DOHH2 (cell line): ENCODE measurements at regions not wholly inside any gene's neighbourhood (a gene's known extent, or its start where the extent isn't known, plus 50 kb on each side); places are given as distances from the start of the nearest gene placed in this dataset.

Source experiments
- H3F3A ChIP-seq: fragments of 200-600 bp; sonication (generic), shearing (Covaris generic); 2 replicates; pipeline ENCODE4 v1.6.0; 2016; ENCODE audit warnings: antibody characterized with exemption, mild to moderate bottlenecking; ENCODE audit not compliant: control insufficient read depth, insufficient read depth
- H3K27ac ChIP-seq: fragments of 200-600 bp; sonication (generic); 2 replicates; pipeline ENCODE4 v1.5.1; 2014; ENCODE audit warnings: low read depth, mild to moderate bottlenecking, low read length, moderate library complexity
- H3K27me3 ChIP-seq: fragments of 200-600 bp; sonication (generic); 2 replicates; pipeline ENCODE4 v1.6.1; 2014; ENCODE audit warnings: mild to moderate bottlenecking, low read length, mixed read lengths; ENCODE audit not compliant: control insufficient read depth
- H3K36me3 ChIP-seq: fragments of 200-600 bp; sonication (generic); 2 replicates; pipeline ENCODE4 v1.6.1; 2014; ENCODE audit warnings: mild to moderate bottlenecking, low read length, moderate library complexity, mixed read lengths; ENCODE audit not compliant: control insufficient read depth
- H3K4me1 ChIP-seq: fragments of 200-600 bp; sonication (generic); 2 replicates; pipeline ENCODE4 v1.6.1; 2014; ENCODE audit warnings: mild to moderate bottlenecking, low read length, mixed read lengths; ENCODE audit not compliant: control insufficient read depth
- H3K4me2 ChIP-seq: fragments of 200-600 bp; sonication (generic); 2 replicates; pipeline ENCODE4 v1.6.0; 2014; ENCODE audit warnings: mild to moderate bottlenecking, low read length, moderate library complexity
- H3K4me3 ChIP-seq: fragments of 200-600 bp; sonication (generic); 2 replicates; pipeline ENCODE4 v1.5.1; 2014; ENCODE audit warnings: mild to moderate bottlenecking, low read length, mixed read lengths
- H3K79me2 ChIP-seq: fragments of 200-600 bp; sonication (generic); 2 replicates; pipeline ENCODE4 v1.6.1; 2014; ENCODE audit warnings: mild to moderate bottlenecking, low read length, mixed read lengths; ENCODE audit not compliant: control insufficient read depth
- H3K9me2 ChIP-seq: fragments of 200-600 bp; sonication (generic); replicated peaks from 2 replicates; pipeline ENCODE4 v1.6.1; 2014; ENCODE audit warnings: mild to moderate bottlenecking, low read length, mixed read lengths; ENCODE audit not compliant: control insufficient read depth
- H3K9me3 ChIP-seq: fragments of 200-600 bp; sonication (generic); 2 replicates; pipeline ENCODE4 v1.6.1; 2014; ENCODE audit warnings: antibody characterized with exemption, low read length, mixed read lengths; ENCODE audit not compliant: control insufficient read depth, insufficient read depth
- H4K20me1 ChIP-seq: fragments of 200-600 bp; sonication (generic); 2 replicates; pipeline ENCODE4 v1.6.0; 2014; ENCODE audit warnings: low read depth, mild to moderate bottlenecking, antibody characterized with exemption, low read length, moderate library complexity; ENCODE audit not compliant: control insufficient read depth, insufficient read depth
- EZH2phosphoT487 ChIP-seq: fragments of 200-600 bp; sonication (generic); IDR thresholded peaks from 2 replicates; pipeline ENCODE4 v1.6.1; 2017; ENCODE audit warnings: borderline replicate concordance, mild to moderate bottlenecking, antibody characterized with exemption, low read length, moderate library complexity, mixed read lengths
- TF ChIP-seq, protein P1 (sequence below): fragments of 200-600 bp; sonication (generic); IDR thresholded peaks from one replicate; pipeline ENCODE4 v1.5.1; 2014; ENCODE audit warnings: antibody characterized with exemption, mild to moderate bottlenecking, low read depth, low read length; ENCODE audit not compliant: poor library complexity, severe bottlenecking

DNA sequence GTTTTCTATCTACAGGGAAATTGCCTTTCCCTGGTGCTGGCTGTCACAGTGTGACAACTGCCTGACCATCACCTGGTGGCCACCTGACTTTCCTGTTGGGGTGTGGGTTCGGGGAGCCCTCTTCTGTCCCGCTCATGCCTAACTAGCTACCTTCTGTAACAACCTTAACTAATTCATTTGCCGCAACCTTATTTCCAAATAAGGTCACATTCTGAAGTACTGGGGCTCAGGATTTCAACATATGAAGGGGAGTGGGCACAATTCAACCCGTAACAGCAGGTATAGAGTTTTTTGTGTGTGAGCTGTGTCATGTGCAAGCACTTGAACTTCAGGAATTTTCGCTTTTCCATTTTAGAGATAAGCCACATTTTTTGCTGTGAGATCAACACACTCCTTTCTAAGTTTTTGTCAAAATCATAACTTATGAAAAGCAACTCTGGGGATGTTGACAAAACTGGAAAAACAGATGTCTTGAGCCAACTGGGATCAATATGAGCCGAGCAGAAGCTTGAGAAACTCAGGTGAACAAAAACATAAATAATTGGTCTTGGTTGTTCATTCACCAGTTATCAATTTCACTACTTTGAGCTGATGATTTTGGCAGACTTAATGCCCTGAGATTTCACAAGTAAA lies 242.0 kb upstream of the RGMA start:
- H3K79me2 ChIP-seq = no peaks in the 10 kb centered on the region
- H3F3A ChIP-seq = no peaks in the 10 kb centered on the region
- H3K4me3 ChIP-seq = no peak overlapping the region
- no peaks in the 10 kb centered on the region for H3K36me3 ChIP-seq
- no peak overlapping the region for H3K27ac ChIP-seq
- TF ChIP-seq EZH2phosphoT487 = no peak
- TF ChIP-seq, protein P1, sequence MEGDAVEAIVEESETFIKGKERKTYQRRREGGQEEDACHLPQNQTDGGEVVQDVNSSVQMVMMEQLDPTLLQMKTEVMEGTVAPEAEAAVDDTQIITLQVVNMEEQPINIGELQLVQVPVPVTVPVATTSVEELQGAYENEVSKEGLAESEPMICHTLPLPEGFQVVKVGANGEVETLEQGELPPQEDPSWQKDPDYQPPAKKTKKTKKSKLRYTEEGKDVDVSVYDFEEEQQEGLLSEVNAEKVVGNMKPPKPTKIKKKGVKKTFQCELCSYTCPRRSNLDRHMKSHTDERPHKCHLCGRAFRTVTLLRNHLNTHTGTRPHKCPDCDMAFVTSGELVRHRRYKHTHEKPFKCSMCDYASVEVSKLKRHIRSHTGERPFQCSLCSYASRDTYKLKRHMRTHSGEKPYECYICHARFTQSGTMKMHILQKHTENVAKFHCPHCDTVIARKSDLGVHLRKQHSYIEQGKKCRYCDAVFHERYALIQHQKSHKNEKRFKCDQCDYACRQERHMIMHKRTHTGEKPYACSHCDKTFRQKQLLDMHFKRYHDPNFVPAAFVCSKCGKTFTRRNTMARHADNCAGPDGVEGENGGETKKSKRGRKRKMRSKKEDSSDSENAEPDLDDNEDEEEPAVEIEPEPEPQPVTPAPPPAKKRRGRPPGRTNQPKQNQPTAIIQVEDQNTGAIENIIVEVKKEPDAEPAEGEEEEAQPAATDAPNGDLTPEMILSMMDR = no peak
- no peaks in the 10 kb centered on the region for H3K9me3 ChIP-seq
- H3K4me1 ChIP-seq = no peaks in the 10 kb centered on the region
- no peaks in the 10 kb centered on the region for H4K20me1 ChIP-seq
- no peaks in the 10 kb centered on the region for H3K27me3 ChIP-seq
- no peak overlapping the region for H3K4me2 ChIP-seq
- no peaks in the 10 kb centered on the region for H3K9me2 ChIP-seq

DNA sequence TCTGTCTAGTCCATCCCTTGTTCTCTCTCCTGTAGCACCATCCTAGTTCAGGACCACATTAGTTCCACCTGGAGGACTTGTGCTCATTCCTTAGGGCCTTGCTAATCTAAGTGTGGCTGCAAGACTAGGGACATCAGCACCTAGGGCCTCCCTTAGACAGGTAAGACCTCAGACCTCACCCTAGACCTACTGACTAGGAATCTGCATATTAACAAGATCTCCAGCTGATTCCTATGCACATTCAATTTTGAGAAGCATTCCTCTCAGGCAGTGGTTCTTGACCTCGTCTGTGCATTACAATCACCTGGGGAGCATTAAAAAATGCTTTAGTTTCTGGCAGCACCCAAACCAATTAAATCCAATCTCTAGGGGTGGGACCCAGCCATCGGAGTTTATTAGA lies 238.4 kb upstream of the RGMA start:
- Histone ChIP-seq H3K36me3 (no peaks in the 10 kb centered on the region), H3K9me3 (no peaks in the 10 kb centered on the region), H3K4me2 (no peak overlapping the region), H3K27ac (no peak overlapping the region), H3K79me2 (no peaks in the 10 kb centered on the region), H3K4me3 (no peak overlapping the region), H3K27me3 (no peaks in the 10 kb centered on the region), H3K4me1 (no peaks in the 10 kb centered on the region), H3F3A (no peaks in the 10 kb centered on the region), H3K9me2 (no peaks in the 10 kb centered on the region), H4K20me1 (no peaks in the 10 kb centered on the region)
- TF ChIP-seq, protein P1 = no peak
- no peak for TF ChIP-seq EZH2phosphoT487

GRCh38 chr15:93324186-93324975 lies 235.4 kb upstream of the RGMA start:
- Histone ChIP-seq H3K27me3 (no peaks in the 10 kb centered on the region), H3K79me2 (no peaks in the 10 kb centered on the region), H3K27ac (no peak overlapping the region), H3K4me1 (no peaks in the 10 kb centered on the region), H3K9me2 (no peaks in the 10 kb centered on the region), H3K4me2 (no peak overlapping the region), H3F3A (no peaks in the 10 kb centered on the region), H4K20me1 (no peaks in the 10 kb centered on the region), H3K4me3 (no peak overlapping the region), H3K9me3 (no peaks in the 10 kb centered on the region), H3K36me3 (no peaks in the 10 kb centered on the region)
- TF ChIP-seq, protein P1 = no peak
- TF ChIP-seq EZH2phosphoT487 = no peak
